ENCODE measurements at regions not wholly inside any gene's neighbourhood (a gene's known extent, or its start where the extent isn't known, plus 50 kb on each side); places are given as distances from the start of the nearest gene placed in this dataset.

- FAIRE-seq (peak; percentile 43), DNase-seq (ENCODE audit: low read depth) (no peak)
- no peaks in the 10 kb centered on the region for H3K36me3 ChIP-seq (ENCODE audit: control insufficient read depth, insufficient read depth, low read length)
- no peak overlapping the region for H3K4me3 ChIP-seq (ENCODE audit: low read depth, low read length)
- TF ChIP-seq, protein P1, sequence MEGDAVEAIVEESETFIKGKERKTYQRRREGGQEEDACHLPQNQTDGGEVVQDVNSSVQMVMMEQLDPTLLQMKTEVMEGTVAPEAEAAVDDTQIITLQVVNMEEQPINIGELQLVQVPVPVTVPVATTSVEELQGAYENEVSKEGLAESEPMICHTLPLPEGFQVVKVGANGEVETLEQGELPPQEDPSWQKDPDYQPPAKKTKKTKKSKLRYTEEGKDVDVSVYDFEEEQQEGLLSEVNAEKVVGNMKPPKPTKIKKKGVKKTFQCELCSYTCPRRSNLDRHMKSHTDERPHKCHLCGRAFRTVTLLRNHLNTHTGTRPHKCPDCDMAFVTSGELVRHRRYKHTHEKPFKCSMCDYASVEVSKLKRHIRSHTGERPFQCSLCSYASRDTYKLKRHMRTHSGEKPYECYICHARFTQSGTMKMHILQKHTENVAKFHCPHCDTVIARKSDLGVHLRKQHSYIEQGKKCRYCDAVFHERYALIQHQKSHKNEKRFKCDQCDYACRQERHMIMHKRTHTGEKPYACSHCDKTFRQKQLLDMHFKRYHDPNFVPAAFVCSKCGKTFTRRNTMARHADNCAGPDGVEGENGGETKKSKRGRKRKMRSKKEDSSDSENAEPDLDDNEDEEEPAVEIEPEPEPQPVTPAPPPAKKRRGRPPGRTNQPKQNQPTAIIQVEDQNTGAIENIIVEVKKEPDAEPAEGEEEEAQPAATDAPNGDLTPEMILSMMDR (IDR thresholded peaks at IDR 0.05; ENCODE audit: insufficient read depth, low read length, severe bottlenecking), result no peak
- H3K27me3 ChIP-seq (ENCODE audit: control insufficient read depth, insufficient read depth, low read length), result no peaks in the 10 kb centered on the region
Observed at GRCh38 chr3:73866846-73867245, 242.1 kb upstream of the PDZRN3 start.

DNA sequence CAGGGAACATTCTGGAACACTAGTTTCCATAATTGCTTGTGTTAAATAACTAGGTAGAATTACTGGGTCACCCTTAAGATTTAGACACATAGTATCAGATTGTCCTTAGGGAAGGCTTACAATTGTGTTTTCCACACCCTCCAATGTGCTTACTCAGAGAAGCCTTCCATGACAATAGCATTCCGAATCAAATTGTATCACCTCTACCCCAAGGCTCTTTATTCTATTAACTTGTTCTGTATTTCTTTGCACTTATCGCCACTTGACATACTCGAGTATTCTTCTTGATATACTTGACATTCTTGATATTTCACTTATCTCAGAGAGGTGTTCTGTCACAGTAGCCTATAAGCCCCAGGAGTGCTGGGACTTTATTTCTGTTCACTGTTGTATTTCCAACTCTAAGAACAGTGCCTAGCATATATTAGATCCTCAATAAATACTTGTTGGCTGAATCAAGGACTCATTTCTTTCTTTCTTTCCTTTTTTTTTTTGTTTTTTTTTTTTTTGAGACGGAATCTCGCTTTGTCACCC lies 238.9 kb upstream of the PDZRN3 start:
- TF ChIP-seq, protein P1 (IDR thresholded peaks at IDR 0.05; ENCODE audit: insufficient read depth, low read length, severe bottlenecking), result no peak
- DNase-seq (ENCODE audit: low read depth) (no peak), FAIRE-seq (no peak)
- no peaks in the 10 kb centered on the region for H3K36me3 ChIP-seq (ENCODE audit: control insufficient read depth, insufficient read depth, low read length)
- H3K27me3 ChIP-seq (ENCODE audit: control insufficient read depth, insufficient read depth, low read length), result no peaks in the 10 kb centered on the region
- H3K4me3 ChIP-seq (ENCODE audit: low read depth, low read length), result no peak overlapping the region

DNA sequence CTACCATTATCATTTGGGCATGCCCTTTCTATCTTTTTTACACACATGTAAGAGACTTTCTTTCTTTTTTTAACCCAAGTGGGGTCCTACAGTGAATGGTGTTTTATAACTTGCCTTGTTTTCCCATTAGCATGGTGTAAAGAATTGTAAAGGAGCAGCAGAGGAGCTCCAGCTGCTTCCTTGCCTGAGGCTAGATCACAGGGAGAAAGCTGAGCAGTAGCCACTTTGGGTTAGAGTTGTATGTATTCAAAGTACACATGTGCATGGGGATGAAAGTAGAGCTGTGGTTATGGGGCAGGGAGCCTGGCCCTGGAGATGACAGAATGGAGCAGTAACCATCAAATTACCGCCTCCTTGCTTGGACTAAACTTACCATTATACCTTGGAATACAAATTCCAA lies 231.1 kb upstream of the PDZRN3 start:
- no peak for DNase-seq (ENCODE audit: low read depth)
- H3K36me3 ChIP-seq (ENCODE audit: control insufficient read depth, insufficient read depth, low read length), result no peaks in the 10 kb centered on the region
- no peak for FAIRE-seq
- TF ChIP-seq, protein P1 (IDR thresholded peaks at IDR 0.05; ENCODE audit: insufficient read depth, low read length, severe bottlenecking), result no peak
- H3K27me3 ChIP-seq (ENCODE audit: control insufficient read depth, insufficient read depth, low read length), result no peaks in the 10 kb centered on the region
- H3K4me3 ChIP-seq (ENCODE audit: low read depth, low read length), result no peak overlapping the region

GRCh38 chr3:73848173-73848906 lies 223.6 kb upstream of the PDZRN3 start:
- no peaks in the 10 kb centered on the region for H3K27me3 ChIP-seq (ENCODE audit: control insufficient read depth, insufficient read depth, low read length)
- TF ChIP-seq, protein P1 (IDR thresholded peaks at IDR 0.05; ENCODE audit: insufficient read depth, low read length, severe bottlenecking), result peak; percentile 42
- DNase-seq (ENCODE audit: low read depth) (peak; percentile 42), FAIRE-seq (no peak)
- H3K36me3 ChIP-seq (ENCODE audit: control insufficient read depth, insufficient read depth, low read length), result no peaks in the 10 kb centered on the region
- no peak overlapping the region for H3K4me3 ChIP-seq (ENCODE audit: low read depth, low read length)

DNA sequence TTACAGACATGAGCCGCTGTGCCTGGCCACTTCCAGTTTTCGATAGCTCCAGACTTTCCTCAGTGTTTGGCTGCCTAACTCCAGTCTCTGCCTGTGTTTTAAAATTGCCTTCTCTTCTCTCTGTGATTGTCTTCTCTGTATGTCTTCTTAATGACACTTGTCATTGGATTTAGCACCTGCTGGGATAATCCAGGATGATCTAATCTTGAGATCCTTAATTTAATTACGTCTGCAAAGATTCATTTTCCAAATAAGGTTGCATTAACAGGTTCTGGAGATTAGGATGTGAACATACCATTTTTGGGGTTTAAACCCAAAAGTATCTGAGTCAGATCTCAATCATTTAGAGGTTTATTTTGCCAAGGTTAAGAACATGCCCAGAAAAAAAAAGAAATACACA lies 222.2 kb upstream of the PDZRN3 start:
- DNase-seq (ENCODE audit: low read depth) (no peak), FAIRE-seq (no peak)
- TF ChIP-seq, protein P1 (IDR thresholded peaks at IDR 0.05; ENCODE audit: insufficient read depth, low read length, severe bottlenecking), result no peak

DNA sequence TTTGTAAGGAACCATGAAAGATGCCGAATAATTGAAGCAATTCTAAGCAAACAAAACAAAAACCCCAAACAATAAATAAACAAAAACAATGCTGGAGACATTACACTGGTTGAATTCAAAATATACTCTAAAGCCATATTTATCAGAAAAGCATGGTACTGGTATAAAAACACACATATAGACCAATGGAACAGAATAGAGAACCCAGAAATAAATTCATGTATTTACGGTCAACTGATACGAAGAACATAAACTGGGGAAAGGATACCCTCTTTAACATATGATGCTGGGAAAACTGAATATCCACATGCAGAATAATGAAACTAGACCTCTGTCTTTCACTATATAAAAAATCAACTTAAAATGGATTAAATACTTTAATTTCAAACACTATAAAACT lies 214.3 kb upstream of the PDZRN3 start:
- TF ChIP-seq, protein P1 (IDR thresholded peaks at IDR 0.05; ENCODE audit: insufficient read depth, low read length, severe bottlenecking), result no peak
- no peak for FAIRE-seq
- Histone ChIP-seq H3K27me3 (ENCODE audit: control insufficient read depth, insufficient read depth, low read length) (no peaks in the 10 kb centered on the region), H3K36me3 (ENCODE audit: control insufficient read depth, insufficient read depth, low read length) (no peaks in the 10 kb centered on the region), H3K4me3 (ENCODE audit: low read depth, low read length) (no peak overlapping the region)
- no peak for DNase-seq (ENCODE audit: low read depth)

More for the DNA sequence above, 222.2 kb upstream of the PDZRN3 start:
- no peaks in the 10 kb centered on the region for H3K27me3 ChIP-seq (ENCODE audit: control insufficient read depth, insufficient read depth, low read length)
- no peaks in the 10 kb centered on the region for H3K36me3 ChIP-seq (ENCODE audit: control insufficient read depth, insufficient read depth, low read length)
- H3K4me3 ChIP-seq (ENCODE audit: low read depth, low read length), result no peak overlapping the region
